ENCODE measurements at regions not wholly inside any gene's neighbourhood (a gene's known extent, or its start where the extent isn't known, plus 50 kb on each side); places are given as distances from the start of the nearest gene placed in this dataset.

- DNase-seq (ENCODE audit: low read depth): no peak
These were observed 424.9 kb downstream of the CENPC start for GRCh38 chr4:67120369-67120768.

- no peak for DNase-seq (ENCODE audit: low read depth)
These were observed 436.0 kb downstream of the CENPC start for GRCh38 chr4:67109276-67109675.

DNA sequence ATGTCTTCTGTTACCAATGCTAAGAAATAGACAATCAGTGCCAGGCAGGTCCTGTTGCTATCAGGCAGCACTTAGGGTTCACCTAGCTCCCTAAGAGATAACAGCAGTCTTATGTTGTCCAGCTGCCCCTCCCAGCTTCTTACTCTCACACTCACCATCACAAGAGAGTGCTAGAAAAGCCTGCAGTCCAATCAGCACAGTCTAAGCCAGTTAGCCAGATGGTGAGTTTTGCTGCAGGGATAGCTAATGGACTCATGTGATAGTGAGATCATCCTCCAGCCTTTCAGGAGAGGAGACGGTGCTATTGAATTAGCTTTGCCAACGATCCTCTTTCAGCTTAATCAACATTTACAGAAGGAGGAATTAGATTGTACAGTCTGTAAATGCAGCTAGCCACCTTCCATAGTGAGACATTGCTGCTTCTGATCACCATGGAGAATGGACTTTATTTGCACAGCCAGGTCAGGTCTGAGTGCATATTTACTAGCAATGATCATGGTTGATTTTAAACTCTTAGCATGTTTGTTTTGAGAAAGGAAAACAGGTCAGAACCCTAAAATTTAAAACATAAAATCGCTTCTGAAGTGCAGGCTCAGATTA lies 438.3 kb downstream of the CENPC start:
- no peak for DNase-seq (ENCODE audit: low read depth)

DNA sequence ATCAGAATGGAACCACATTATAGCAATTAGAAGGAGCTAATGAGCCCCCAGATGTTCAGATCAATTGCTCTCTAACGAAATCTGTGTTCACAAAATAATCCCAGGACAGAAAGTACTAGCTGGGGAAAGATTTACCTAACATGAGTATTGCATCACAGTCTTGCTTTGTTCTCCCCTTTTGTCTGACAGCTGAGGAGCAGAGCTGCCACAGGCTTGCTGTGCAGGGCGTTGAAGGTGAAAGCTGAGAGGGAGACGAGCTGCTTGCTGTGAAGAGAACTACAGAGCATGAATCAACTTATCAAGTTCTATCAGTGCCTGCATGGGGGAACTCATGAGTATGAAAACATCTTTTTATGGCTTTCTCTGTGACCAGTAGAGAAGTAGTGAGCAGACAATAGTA lies 441.2 kb downstream of the CENPC start:
- DNase-seq (ENCODE audit: low read depth): no peak

GRCh38 chr4:67103001-67103747 lies 442.1 kb downstream of the CENPC start:
- no peak for DNase-seq (ENCODE audit: low read depth)

DNA sequence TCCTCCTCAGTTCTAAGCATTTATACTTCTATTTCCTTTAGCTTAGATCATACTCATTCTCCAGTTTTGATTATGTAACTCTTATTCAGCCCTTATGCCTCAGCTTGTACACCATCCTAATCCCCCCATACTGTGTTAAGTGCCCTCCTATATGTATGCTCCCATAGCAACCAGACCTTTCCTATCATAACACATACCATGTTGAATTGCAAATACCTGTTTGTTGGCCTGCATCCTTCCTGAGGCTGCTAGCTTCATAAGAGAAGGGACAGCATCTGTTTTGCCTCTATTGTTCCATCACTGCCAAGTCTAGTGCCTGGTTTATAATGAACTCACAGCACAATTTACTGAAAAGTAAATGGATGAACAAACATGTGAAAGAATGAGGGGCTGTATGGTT lies 443.7 kb downstream of the CENPC start:
- no peak for DNase-seq (ENCODE audit: low read depth)

DNA sequence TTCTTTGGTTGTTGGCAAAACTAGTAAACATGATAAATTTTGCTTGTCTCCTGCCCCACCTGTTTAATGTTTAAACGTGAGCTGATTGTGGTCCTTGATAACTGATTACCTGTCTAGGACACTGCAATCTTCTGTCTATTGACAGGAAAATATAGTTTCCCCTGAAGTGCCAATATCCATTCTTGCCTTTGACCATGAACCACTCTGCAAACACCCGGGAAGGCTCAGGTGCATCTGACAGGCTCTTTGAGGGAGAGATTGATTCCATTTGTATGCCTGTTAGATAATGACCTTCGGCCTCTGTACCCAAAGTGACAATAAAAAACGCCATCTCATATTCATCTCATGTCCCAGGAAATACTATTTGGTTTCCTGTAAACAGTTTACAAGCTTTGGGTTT lies 453.0 kb downstream of the CENPC start:
- no peak for DNase-seq (ENCODE audit: low read depth)

- DNase-seq (ENCODE audit: low read depth): no peak
These were observed 453.6 kb downstream of the CENPC start for GRCh38 chr4:67091673-67092072.

DNA sequence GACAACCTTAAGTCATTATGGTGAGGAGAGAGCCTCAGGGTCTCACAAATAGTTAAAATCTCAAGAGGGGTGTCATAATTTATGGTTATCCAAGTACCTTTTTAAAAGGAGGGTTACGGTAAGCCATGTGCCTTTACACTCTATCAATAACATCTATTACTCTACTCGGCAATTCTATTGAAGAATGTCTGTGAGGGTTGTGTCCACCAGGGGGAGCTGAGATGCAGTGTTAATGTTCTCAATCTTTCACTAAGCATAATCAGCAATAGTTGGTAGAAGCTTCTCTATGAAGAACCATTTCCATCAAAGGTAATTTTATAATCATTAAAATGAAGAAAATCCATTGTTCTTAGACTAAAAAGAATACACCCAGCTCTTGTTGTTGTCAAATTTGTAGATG lies 457.4 kb downstream of the CENPC start:
- DNase-seq (ENCODE audit: low read depth): no peak

DNA sequence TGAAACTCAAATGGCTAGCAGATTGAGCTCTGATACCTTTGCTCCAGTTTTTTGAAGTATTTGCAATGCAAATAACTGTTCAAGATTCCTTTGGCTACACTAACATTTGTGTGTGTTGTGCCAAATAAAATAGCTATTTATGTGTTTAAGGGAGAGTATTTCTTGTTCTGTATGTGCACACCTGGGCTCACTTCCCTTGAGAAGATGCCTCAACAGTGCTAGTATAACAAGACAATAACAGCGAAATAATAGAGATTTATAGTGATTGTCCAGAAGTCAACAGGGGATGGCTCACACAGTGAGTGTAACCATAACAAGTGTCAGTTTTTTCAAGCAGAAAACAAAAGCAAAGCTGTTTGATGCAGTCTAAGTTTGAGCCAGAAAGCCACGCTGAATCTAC lies 460.5 kb downstream of the CENPC start:
- no peak for DNase-seq (ENCODE audit: low read depth)

- no peak for DNase-seq (ENCODE audit: low read depth)
These were observed 461.8 kb downstream of the CENPC start for GRCh38 chr4:67083496-67083895.

DNA sequence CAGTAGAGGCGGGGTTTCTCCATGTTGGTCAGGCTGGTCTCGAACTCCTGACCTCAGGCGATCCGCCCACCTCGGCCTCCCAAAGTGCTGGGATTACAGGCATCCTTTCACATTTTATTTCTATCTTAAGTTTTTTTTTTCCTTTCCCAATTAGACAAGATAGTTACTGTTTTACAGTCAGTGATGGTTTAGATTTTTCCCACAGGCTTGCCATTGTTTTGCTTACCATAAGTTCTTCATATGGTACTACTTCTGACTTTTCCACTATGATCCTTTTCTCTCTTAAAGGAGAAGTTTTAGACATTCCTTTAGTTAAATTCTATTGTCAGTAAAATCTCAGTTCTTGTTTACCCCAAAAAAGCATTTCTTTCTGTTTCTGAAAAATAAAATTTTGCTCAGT lies 462.6 kb downstream of the CENPC start:
- DNase-seq (ENCODE audit: low read depth): no peak

- no peak for DNase-seq (ENCODE audit: low read depth)
These were observed 465.2 kb downstream of the CENPC start for GRCh38 chr4:67080046-67080557.

- no peak for DNase-seq (ENCODE audit: low read depth)
These were observed 473.7 kb downstream of the CENPC start for GRCh38 chr4:67071641-67072040.

- no peak for DNase-seq (ENCODE audit: low read depth)
These were observed 490.0 kb downstream of the CENPC start for GRCh38 chr4:67055319-67055718.

DNA sequence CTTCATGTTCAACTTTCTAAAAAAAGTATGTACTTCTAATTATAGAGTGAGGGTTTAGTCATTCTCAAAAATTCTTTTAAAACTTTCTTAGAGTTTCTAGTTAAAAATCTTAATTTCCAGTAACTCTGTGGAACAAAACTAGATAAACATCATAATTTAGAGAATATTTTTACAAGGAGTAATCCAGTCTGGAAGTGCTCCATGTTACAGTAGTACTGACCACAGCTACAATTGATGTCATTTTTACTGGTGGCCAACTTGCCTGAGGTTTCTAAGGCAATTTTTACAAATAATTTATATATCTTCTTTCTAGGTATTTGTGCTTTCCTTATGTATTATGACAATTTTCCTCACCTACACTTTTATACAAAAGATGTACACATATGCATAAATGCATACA lies 490.4 kb downstream of the CENPC start:
- no peak for DNase-seq (ENCODE audit: low read depth)

- no peak for DNase-seq (ENCODE audit: low read depth)
These were observed 492.3 kb downstream of the CENPC start for GRCh38 chr4:67052814-67053675.

DNA sequence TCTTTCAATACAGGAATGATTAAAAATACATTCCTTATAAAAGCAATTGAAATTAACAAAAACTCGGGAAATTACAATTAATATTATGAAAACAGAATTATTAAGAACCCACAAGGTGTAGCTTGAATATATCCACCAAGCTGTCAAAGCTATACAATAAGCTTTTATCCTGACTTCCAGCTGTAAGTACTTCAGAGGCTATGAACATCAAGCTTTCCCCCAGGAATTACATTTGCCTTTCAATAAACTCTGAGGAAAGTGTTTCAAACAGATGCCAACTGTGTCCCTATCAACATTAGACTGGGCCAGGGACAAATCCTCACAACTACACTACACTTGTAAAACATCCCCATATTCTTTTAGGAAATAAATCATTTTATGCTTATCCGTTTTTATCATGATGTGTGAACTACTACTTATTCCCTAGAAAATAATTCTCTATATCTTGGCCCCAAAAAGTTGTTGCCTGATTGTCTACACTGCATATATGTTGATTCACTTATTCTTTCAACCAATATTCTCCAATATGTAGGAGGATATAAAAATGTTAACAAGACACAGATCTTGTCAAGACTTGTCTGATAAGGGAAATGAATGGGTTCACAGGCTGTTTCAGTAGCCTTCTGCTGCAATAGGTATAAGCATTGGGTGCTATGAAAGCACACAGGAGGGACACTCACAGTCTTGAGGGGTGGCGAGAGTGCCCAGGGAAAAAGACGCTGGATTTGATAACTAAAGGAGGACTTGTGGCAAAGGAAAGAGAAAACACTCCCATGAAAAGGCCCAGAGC lies 494.1 kb downstream of the CENPC start:
- no peak for DNase-seq (ENCODE audit: low read depth)

DNA sequence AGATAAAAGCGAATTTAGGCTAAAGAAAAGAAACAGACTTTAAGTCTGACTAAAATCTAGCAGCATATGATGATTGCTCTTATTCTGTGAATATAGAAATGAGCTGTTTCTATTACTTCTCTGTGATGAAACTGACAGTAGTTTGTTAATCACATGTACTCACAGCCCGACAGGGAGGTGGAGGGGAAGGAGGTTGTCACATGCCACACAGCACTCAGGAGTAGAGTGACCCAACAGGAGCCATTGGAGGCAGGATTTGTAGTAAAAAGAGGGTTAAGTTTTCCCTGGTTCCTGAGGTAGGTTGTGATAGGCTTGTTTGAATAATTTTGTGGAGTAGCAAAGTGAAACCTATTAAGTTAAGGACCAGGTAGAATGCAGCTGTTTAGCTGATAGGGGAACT lies 495.9 kb downstream of the CENPC start:
- no peak for DNase-seq (ENCODE audit: low read depth)

- no peak for DNase-seq (ENCODE audit: low read depth)
These were observed 496.8 kb downstream of the CENPC start for GRCh38 chr4:67048530-67048929.

DNA sequence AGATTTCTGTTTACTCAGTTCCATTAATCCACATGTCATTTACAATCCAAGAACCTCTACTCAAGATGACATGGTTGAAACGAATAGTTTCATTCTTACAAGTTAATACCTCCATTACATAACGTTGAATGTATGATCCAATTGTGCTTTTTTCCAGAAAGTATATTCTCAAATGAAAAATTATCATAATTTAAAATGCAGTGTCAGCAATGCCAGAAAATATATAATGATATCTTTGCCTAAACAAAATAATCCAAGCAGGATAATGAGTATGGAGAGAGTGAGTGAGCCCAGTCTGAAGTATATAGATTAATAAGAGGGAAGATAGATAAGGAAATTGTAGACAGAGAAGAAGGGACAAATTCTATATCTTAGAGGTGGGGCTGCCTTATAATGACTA lies 505.0 kb downstream of the CENPC start:
- DNase-seq (ENCODE audit: low read depth): no peak

DNA sequence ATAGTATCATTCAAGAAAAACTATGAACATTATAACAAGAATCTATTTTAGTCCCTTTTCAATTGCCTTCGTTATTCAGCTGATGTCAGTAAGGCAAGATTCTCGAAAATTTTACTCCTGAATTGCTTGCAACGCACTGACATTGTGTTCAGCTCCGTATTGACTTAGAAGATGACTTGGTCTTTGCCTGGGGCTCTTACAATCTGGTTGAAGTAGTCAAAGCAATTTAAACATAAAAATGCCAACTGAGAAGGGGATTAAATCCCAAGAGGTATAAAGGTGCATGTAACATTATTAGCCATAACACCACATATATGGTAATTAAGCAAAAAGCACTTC lies 507.1 kb downstream of the CENPC start:
- no peak for DNase-seq (ENCODE audit: low read depth)

Measured in T-helper 22 cell (primary cell).